ENCODE measurements at regions not wholly inside any gene's neighbourhood (a gene's known extent, or its start where the extent isn't known, plus 50 kb on each side); places are given as distances from the start of the nearest gene placed in this dataset.

GRCh38 chr5:5953584-5954274 is 424.6 kb downstream of the MED10 start:
- Histone ChIP-seq H3F3A (ENCODE audit: control insufficient read depth, insufficient read depth) (no peaks in the 10 kb centered on the region), H3K4me3 (ENCODE audit: low read length) (no peak overlapping the region), H3K9me3 (ENCODE audit: control insufficient read depth, insufficient read depth, low read length) (no peaks in the 10 kb centered on the region), H3K4me1 (ENCODE audit: control insufficient read depth, low read length) (no peaks in the 10 kb centered on the region), H3K79me2 (ENCODE audit: control insufficient read depth, low read length) (no peaks in the 10 kb centered on the region), H3K9me2 (replicated peaks; ENCODE audit: control insufficient read depth, low read length) (no peaks in the 10 kb centered on the region), H4K20me1 (ENCODE audit: control insufficient read depth, insufficient read depth, low read depth, low read length) (no peaks in the 10 kb centered on the region), H3K27ac (ENCODE audit: low read depth, low read length) (no peak overlapping the region), H3K27me3 (ENCODE audit: control insufficient read depth, low read length) (no peaks in the 10 kb centered on the region), H3K4me2 (ENCODE audit: low read length) (no peak overlapping the region), H3K36me3 (ENCODE audit: control insufficient read depth, low read length) (no peaks in the 10 kb centered on the region)
- TF ChIP-seq CTCF (IDR thresholded peaks at IDR 0.05; ENCODE audit: low read depth, low read length, poor library complexity, severe bottlenecking) (no peak), EZH2phosphoT487 (IDR thresholded peaks at IDR 0.05; ENCODE audit: borderline replicate concordance, low read length) (no peak)

- Histone ChIP-seq H3F3A (ENCODE audit: control insufficient read depth, insufficient read depth) (no peaks in the 10 kb centered on the region), H3K4me2 (ENCODE audit: low read length) (no peak overlapping the region), H3K4me1 (ENCODE audit: control insufficient read depth, low read length) (no peaks in the 10 kb centered on the region), H4K20me1 (ENCODE audit: control insufficient read depth, insufficient read depth, low read depth, low read length) (no peaks in the 10 kb centered on the region), H3K27ac (ENCODE audit: low read depth, low read length) (no peak overlapping the region), H3K9me2 (replicated peaks; ENCODE audit: control insufficient read depth, low read length) (no peaks in the 10 kb centered on the region), H3K36me3 (ENCODE audit: control insufficient read depth, low read length) (no peaks in the 10 kb centered on the region), H3K79me2 (ENCODE audit: control insufficient read depth, low read length) (no peaks in the 10 kb centered on the region), H3K27me3 (ENCODE audit: control insufficient read depth, low read length) (no peaks in the 10 kb centered on the region), H3K9me3 (ENCODE audit: control insufficient read depth, insufficient read depth, low read length) (0 out of 2 replicates have a peak, but pooled peaks cover 3% of the 10 kb centered on the region), H3K4me3 (ENCODE audit: low read length) (no peak overlapping the region)
- TF ChIP-seq CTCF (IDR thresholded peaks at IDR 0.05; ENCODE audit: low read depth, low read length, poor library complexity, severe bottlenecking) (no peak), EZH2phosphoT487 (IDR thresholded peaks at IDR 0.05; ENCODE audit: borderline replicate concordance, low read length) (no peak)
Observed at GRCh38 chr5:5951953-5952352, 426.4 kb downstream of the MED10 start.

- H3F3A ChIP-seq (ENCODE audit: control insufficient read depth, insufficient read depth) = no peaks in the 10 kb centered on the region
- no peak for TF ChIP-seq EZH2phosphoT487 (IDR thresholded peaks at IDR 0.05; ENCODE audit: borderline replicate concordance, low read length)
- TF ChIP-seq CTCF (IDR thresholded peaks at IDR 0.05; ENCODE audit: low read depth, low read length, poor library complexity, severe bottlenecking) = no peak
- no peak overlapping the region for H3K4me2 ChIP-seq (ENCODE audit: low read length)
- H3K36me3 ChIP-seq (ENCODE audit: control insufficient read depth, low read length) = no peaks in the 10 kb centered on the region
- H3K27me3 ChIP-seq (ENCODE audit: control insufficient read depth, low read length) = no peaks in the 10 kb centered on the region
- H3K27ac ChIP-seq (ENCODE audit: low read depth, low read length) = no peak overlapping the region
- no peaks in the 10 kb centered on the region for H4K20me1 ChIP-seq (ENCODE audit: control insufficient read depth, insufficient read depth, low read depth, low read length)
- H3K9me3 ChIP-seq (ENCODE audit: control insufficient read depth, insufficient read depth, low read length) = 0 out of 2 replicates have a peak, but pooled peaks cover 3% of the 10 kb centered on the region
- no peaks in the 10 kb centered on the region for H3K79me2 ChIP-seq (ENCODE audit: control insufficient read depth, low read length)
- H3K9me2 ChIP-seq (replicated peaks; ENCODE audit: control insufficient read depth, low read length) = no peaks in the 10 kb centered on the region
- no peak overlapping the region for H3K4me3 ChIP-seq (ENCODE audit: low read length)
- H3K4me1 ChIP-seq (ENCODE audit: control insufficient read depth, low read length) = no peaks in the 10 kb centered on the region
Observed at GRCh38 chr5:5950658-5951057, 427.7 kb downstream of the MED10 start.

All from DOHH2 (cell line).